ENCODE measurements at regions not wholly inside any gene's neighbourhood (a gene's known extent, or its start where the extent isn't known, plus 50 kb on each side); places are given as distances from the start of the nearest gene placed in this dataset.
"Not testable (repeated sequence)": the region's sequence is repeated elsewhere in the genome, so short reads cannot be mapped to it uniquely, and the experiment has no call there.

GRCh38 chr6:109881953-109882490 is 96.1 kb upstream of the GPR6 start:
- not testable (repeated sequence) for TF ChIP-seq CTCF (IDR thresholded peaks at IDR 0.05); EZH2 (IDR thresholded peaks at IDR 0.05; ENCODE audit: borderline replicate concordance, insufficient read depth, low read depth, low read length, poor library complexity, severe bottlenecking)
